GM12875 (cell line): ENCODE measurements at regions not wholly inside any gene's neighbourhood (a gene's known extent, or its start where the extent isn't known, plus 50 kb on each side); places are given as distances from the start of the nearest gene placed in this dataset.

Source experiments
- H3K4me3 ChIP-seq: one replicate; pipeline ENCODE4 v1.5.1; 2011; ENCODE audit warnings: low read depth, low read length, control low read depth
- TF ChIP-seq, protein P1 (sequence below): IDR thresholded peaks from 2 replicates; pipeline ENCODE4 v1.5.1; 2011; ENCODE audit warnings: low read depth, mild to moderate bottlenecking, control low read depth, inconsistent platforms, low read length, moderate library complexity, borderline replicate concordance; ENCODE audit not compliant: insufficient read depth

DNA sequence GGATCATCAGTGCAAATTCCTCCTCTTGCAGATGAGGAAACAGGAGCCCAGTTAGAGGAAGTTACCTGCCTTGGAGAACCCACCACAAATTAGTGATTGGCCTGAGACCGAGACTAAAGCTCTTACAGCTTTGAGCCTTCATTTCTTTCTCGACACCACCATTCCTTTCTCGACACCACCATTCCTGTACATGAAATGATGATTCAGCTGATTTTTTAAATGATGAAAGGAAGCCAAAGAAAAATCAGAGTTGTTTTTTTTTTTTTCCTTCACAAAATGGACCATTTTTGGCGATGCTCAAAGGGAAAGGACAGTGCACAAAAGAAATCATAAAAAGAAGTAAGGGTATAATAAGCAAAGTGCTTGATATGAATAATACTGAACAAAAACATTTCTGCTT is 1080.2 kb upstream of the AUTS2 start:
- TF ChIP-seq, protein P1, sequence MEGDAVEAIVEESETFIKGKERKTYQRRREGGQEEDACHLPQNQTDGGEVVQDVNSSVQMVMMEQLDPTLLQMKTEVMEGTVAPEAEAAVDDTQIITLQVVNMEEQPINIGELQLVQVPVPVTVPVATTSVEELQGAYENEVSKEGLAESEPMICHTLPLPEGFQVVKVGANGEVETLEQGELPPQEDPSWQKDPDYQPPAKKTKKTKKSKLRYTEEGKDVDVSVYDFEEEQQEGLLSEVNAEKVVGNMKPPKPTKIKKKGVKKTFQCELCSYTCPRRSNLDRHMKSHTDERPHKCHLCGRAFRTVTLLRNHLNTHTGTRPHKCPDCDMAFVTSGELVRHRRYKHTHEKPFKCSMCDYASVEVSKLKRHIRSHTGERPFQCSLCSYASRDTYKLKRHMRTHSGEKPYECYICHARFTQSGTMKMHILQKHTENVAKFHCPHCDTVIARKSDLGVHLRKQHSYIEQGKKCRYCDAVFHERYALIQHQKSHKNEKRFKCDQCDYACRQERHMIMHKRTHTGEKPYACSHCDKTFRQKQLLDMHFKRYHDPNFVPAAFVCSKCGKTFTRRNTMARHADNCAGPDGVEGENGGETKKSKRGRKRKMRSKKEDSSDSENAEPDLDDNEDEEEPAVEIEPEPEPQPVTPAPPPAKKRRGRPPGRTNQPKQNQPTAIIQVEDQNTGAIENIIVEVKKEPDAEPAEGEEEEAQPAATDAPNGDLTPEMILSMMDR: no peak

DNA sequence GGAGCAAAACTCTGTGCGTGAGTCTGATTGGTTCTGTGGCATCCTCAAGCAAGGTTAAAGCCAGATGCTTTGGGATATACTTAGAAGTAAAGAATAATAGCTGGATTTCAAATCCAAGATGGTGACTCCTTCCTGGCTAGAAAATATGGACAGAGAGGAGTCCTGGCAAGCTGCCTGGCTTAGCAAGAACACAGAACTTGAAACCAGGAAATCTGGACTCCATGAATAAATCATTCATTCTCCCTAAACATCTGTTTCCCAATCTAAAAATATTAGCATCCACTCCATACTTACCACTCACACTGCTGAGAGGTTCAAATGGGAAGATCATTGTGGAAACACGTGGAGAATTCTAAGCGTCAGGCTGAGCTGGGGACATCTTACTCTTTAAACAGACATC is 1074.1 kb upstream of the AUTS2 start:
- TF ChIP-seq, protein P1: no peak

More for the DNA sequence above, 1080.2 kb upstream of the AUTS2 start:
- H3K4me3 ChIP-seq: no peak overlapping the region

DNA sequence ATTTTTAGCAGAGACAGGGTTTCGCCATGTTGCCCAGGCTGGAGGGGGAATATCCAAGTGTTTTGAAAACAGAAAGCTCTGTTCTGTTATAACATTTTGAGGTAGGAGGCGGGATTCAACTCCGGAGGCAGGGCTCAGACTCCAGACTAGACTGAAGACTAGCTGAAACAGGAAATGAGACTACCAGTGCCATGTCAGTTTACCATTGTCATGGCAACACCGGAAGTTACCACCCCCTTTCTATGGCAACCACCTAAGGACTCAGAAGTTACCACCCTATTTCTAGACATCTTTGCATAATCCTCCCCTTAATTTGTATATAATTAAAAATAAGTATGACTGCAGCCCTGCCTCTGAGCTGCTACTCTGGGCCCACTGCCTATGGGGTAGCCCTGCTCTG is 1069.1 kb upstream of the AUTS2 start:
- H3K4me3 ChIP-seq: no peak overlapping the region
- TF ChIP-seq, protein P1: no peak

More for the DNA sequence above, 1074.1 kb upstream of the AUTS2 start:
- H3K4me3 ChIP-seq: no peak overlapping the region

DNA sequence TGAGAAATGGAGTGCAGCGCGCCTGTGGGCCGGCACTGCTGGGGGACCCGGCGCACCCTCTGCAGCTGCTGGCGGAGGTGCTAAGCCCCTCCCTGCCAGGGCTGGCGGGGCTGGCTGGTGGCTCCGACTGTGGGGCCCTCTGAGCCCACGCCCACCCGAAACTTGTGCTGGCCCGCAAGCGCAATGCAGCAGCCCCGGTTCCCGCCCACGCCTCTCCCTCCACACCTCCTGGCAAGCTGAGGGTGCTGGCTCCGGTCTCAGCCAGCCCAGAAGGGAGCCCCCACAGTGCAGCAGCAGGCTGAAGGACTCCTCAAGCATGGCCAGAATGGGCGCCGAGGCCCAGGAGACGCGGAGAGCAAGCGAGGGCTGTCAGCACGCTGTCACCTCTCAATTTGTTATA is 1063.0 kb upstream of the AUTS2 start:
- H3K4me3 ChIP-seq: no peak overlapping the region
- TF ChIP-seq, protein P1: no peak

DNA sequence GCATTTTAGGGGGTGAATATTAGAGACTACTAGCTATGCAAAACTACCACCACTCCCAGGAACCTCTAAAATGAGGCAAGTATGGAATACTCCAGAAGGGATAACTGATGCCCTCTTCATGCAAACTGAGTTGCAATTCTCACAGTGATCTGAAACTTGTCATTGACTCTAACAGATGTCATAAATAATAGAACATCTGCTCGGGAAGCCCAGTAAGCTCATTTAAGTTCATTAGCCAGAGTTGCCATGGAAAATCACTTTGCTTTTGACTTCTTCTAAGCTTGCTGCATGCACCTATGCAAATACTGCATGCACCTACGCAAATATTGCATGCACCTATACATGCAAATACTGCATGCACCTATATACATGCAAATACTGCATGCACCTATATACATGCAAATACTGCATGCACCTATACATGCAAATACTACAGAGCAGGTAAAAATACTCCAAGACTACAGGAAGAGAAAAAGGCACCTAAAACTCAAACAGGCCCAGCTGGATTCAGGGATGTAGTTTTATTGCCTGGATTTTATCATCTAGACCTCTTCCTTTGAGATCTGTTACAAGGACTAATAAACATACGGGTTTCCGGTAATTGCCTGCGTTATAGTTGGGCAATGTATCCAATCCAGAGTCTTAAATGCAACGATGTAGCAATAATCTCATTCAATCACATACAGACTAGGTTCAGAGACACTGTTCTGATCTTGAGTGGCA is 1061.1 kb upstream of the AUTS2 start:
- TF ChIP-seq, protein P1: no peak
- H3K4me3 ChIP-seq: no peak overlapping the region

DNA sequence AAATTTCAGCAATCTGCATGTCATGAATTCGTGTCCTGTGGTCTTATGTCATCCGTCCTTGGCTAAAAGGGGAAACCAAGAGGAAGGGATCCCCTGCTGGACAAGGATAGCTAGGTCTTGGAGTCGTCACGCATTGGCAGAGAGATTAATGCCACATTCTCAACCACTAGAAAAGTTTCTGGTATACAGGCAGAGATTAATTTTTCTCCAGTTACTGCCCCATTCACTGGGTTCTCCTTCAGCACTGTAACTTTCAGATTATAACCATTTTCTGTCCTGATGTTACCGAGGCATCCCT is 1060.6 kb upstream of the AUTS2 start:
- no peak overlapping the region for H3K4me3 ChIP-seq
- TF ChIP-seq, protein P1: no peak

DNA sequence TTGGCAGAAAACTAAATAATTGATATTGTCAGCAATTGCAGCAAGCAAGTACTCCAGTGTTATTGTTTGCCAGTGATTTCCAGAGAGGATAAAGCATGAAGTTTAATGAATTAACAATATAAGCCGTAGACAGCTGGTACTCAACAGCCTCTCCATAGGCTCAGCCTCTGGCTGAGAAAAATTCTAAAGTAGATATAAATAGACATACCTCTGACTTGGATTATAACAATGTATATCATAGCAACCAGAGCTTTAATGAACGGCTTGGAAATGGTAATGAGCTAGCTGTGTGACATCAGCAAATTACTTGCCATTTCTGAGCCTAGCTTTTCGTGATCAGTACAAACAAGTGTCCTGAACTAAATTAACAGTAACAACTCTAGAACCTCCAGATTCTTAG is 1055.4 kb upstream of the AUTS2 start:
- TF ChIP-seq, protein P1: no peak
- no peak overlapping the region for H3K4me3 ChIP-seq
